Prostate gland (tissue), 2 donors: ENCODE measurements at regions not wholly inside any gene's neighbourhood (a gene's known extent, or its start where the extent isn't known, plus 50 kb on each side); places are given as distances from the start of the nearest gene placed in this dataset.

Experiments
- POLR2A ChIP-seq: fragments of 450-650 bp; IDR thresholded peaks from one replicate; pipeline ENCODE4 v1.6.1; 2016; ENCODE audit warnings: antibody characterized with exemption, mild to moderate bottlenecking
- POLR2AphosphoS5 ChIP-seq: sonication (generic); formaldehyde crosslinking; IDR thresholded peaks from one replicate; pipeline ENCODE4 v1.6.1; 2017; ENCODE audit warnings: antibody characterized with exemption
- TF ChIP-seq, protein P1 (sequence below), 4 experiments: fragments of 200-600 bp in 2 of 4; fragments of 450-650 bp in 2 of 4; sonication (generic) in 2 of 4; IDR thresholded peaks; 1 replicate in 3 of 4; 2 replicates in 1 of 4; pipeline ENCODE4 v1.5.1; 2016 to 2019; ENCODE audit warnings: antibody characterized with exemption in 4 of 4, mild to moderate bottlenecking in 2 of 4, moderate library complexity in 2 of 4

DNA sequence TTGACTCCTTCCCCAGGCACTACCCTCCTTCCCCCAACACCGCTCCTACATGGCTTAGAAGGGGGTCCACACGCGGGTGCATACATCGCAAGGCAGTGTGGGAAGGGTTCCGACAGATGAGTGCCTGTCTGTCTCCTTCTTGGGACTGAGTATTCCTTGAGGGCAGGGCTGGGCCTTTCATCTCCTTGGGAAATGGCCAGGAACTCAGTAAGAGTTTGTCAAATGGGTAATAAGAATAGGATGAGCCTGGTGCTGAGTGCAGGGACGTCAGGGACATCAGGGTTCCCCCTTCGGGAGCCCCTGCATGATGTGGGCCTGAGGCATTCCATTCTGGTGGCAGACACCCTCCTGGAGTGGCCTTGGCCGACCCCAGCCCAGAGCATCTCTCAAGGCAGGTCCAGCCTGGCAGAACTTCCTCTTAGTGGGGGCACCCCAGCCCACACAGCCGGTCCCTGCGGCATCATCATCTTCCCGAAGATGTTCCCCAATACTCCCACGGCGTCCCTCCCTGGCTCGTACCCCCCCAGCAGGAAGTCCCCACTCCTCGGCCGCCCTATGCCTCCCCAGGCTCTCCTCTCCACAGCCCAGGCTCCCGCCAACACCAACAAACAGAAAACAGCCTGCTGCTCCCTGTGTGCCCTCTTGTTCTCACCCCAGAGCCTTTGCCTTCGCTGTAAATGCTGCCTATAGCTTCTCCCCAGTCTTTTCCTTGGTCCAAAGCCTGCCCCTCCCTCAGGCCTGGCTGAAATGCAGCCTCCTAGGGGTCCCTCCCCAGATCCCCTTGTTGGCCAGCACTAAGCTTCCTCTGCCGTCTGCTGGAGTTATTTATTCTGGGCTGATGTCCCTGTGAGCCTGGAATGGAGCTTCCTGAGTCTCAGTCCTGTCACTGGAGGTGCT lies 67.5 kb upstream of the LCTL start:
- TF ChIP-seq, protein P1, sequence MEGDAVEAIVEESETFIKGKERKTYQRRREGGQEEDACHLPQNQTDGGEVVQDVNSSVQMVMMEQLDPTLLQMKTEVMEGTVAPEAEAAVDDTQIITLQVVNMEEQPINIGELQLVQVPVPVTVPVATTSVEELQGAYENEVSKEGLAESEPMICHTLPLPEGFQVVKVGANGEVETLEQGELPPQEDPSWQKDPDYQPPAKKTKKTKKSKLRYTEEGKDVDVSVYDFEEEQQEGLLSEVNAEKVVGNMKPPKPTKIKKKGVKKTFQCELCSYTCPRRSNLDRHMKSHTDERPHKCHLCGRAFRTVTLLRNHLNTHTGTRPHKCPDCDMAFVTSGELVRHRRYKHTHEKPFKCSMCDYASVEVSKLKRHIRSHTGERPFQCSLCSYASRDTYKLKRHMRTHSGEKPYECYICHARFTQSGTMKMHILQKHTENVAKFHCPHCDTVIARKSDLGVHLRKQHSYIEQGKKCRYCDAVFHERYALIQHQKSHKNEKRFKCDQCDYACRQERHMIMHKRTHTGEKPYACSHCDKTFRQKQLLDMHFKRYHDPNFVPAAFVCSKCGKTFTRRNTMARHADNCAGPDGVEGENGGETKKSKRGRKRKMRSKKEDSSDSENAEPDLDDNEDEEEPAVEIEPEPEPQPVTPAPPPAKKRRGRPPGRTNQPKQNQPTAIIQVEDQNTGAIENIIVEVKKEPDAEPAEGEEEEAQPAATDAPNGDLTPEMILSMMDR (IDR thresholded peaks at IDR 0.05): no peak
- no peak for TF ChIP-seq POLR2AphosphoS5
- TF ChIP-seq POLR2A: no peak
